Esophagus squamous epithelium (tissue), 5 donors: ENCODE measurements at regions not wholly inside any gene's neighbourhood (a gene's known extent, or its start where the extent isn't known, plus 50 kb on each side); places are given as distances from the start of the nearest gene placed in this dataset.

Experiments used
- DNase-seq: peaks from one replicate; lab custom pipeline; 2025; lab: John Stamatoyannopoulos, UW
- H3K27ac ChIP-seq, 4 donors: fragments of 200-600 bp; sonication (generic); one replicate each; pipeline ENCODE4 v1.5.1; 2016 to 2019; ENCODE audit warnings: mild to moderate bottlenecking in 1 of 4
- H3K27me3 ChIP-seq, 4 donors: fragments of 200-600 bp; sonication (generic); 1 replicate in 3 of 4; 2 replicates in 1 of 4; pipeline versions ENCODE4 v1.5.1 to v1.6.0; 2017 to 2021; ENCODE audit warnings: antibody characterized with exemption in 1 of 4
- H3K36me3 ChIP-seq, 3 donors: fragments of 200-600 bp; sonication (generic); one replicate each; pipeline ENCODE4 v1.5.1; 2016 to 2019
- H3K4me1 ChIP-seq, 3 donors: fragments of 200-600 bp; sonication (generic); one replicate each; pipeline ENCODE4 v1.5.1; 2017 to 2019
- H3K4me3 ChIP-seq, 4 donors: fragments of 200-600 bp; sonication (generic); 1 replicate in 3 of 4; 2 replicates in 1 of 4; pipeline ENCODE4 v1.5.1; 2016 to 2019; ENCODE audit warnings: mild to moderate bottlenecking in 2 of 4, moderate library complexity in 1 of 4
- H3K9me3 ChIP-seq, 3 donors: fragments of 200-600 bp; sonication (generic); one replicate each; pipeline ENCODE4 v1.5.1; 2016 to 2019
- POLR2A ChIP-seq, 4 donors: fragments of 450-650 bp; IDR thresholded peaks; one replicate each; pipeline ENCODE4 v1.6.1; 2017; ENCODE audit warnings: antibody characterized with exemption in 4 of 4, mild to moderate bottlenecking in 4 of 4, moderate library complexity in 3 of 4
- WGBS, 2 donors: methylation state at CpG; one replicate each; pipeline ENCODE4 v1.1.5; 2018; 5-methylcytosine and 5-hydroxymethylcytosine counted together
- intact Hi-C: fragments of 100-400 bp; cut with DNase I; formaldehyde crosslinking; loops from one replicate; pipeline ENCODE4 v1.15.0; 2022
- TF ChIP-seq, protein P1 (sequence below), 6 experiments: fragments of 450-650 bp in 4 of 6; fragments of 200-600 bp in 2 of 6; sonication (generic) in 2 of 6; IDR thresholded peaks; one replicate each; pipeline ENCODE4 v1.5.1; 2016 to 2019; ENCODE audit warnings: antibody characterized with exemption in 6 of 6, mild to moderate bottlenecking in 4 of 6, moderate library complexity in 4 of 6
- donor health status: DM: yes; HTN: yes; CAD: no.

DNA sequence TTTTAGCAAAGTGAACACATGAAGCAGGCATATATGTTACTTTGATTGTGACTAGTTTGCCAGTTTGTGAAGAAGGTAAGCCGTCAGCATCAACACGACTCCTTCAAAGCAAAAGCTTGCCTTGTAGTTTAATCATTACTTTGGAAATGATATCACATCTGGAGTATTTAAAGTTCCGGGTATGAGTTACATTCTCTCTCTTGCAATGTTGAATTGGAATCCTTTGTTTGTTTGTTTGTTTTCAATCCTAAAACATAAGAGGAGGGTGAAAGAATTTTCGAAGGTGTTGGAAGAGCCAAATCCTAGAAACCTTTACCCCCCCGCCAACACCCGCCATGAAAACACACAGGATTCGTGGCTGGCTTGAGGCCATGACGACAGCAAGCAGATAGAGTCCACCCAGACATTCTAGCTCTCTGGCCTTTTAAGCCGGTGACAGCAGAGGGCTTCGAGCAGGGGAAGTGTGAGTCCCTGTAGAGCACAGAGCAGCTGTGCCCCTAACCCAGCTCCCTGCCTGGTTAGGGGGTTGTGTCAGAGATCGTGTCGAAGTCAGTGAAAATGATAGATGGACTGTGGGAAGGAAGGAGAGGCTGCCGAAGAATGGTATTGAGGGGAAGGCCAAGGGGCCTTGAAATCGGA, 103.8 kb upstream of the SMIM21 start:
- Histone ChIP-seq H3K27me3 (no peaks in the 10 kb centered on the region), H3K4me1 (no peaks in the 10 kb centered on the region), H3K36me3 (no peaks in the 10 kb centered on the region), H3K4me3 (no peak overlapping the region), H3K27ac (no peak overlapping the region), H3K9me3 (no peaks in the 10 kb centered on the region)
- 71 to 77% methylated on average over 9 to 14 of the region's 14 CpGs for WGBS, 2 donors
- no peak for TF ChIP-seq POLR2A (IDR thresholded peaks at IDR 0.05)
- TF ChIP-seq, protein P1, sequence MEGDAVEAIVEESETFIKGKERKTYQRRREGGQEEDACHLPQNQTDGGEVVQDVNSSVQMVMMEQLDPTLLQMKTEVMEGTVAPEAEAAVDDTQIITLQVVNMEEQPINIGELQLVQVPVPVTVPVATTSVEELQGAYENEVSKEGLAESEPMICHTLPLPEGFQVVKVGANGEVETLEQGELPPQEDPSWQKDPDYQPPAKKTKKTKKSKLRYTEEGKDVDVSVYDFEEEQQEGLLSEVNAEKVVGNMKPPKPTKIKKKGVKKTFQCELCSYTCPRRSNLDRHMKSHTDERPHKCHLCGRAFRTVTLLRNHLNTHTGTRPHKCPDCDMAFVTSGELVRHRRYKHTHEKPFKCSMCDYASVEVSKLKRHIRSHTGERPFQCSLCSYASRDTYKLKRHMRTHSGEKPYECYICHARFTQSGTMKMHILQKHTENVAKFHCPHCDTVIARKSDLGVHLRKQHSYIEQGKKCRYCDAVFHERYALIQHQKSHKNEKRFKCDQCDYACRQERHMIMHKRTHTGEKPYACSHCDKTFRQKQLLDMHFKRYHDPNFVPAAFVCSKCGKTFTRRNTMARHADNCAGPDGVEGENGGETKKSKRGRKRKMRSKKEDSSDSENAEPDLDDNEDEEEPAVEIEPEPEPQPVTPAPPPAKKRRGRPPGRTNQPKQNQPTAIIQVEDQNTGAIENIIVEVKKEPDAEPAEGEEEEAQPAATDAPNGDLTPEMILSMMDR (IDR thresholded peaks at IDR 0.05), result no peak
- DNase-seq, result no peak
- intact Hi-C loops, result no loop called here

DNA sequence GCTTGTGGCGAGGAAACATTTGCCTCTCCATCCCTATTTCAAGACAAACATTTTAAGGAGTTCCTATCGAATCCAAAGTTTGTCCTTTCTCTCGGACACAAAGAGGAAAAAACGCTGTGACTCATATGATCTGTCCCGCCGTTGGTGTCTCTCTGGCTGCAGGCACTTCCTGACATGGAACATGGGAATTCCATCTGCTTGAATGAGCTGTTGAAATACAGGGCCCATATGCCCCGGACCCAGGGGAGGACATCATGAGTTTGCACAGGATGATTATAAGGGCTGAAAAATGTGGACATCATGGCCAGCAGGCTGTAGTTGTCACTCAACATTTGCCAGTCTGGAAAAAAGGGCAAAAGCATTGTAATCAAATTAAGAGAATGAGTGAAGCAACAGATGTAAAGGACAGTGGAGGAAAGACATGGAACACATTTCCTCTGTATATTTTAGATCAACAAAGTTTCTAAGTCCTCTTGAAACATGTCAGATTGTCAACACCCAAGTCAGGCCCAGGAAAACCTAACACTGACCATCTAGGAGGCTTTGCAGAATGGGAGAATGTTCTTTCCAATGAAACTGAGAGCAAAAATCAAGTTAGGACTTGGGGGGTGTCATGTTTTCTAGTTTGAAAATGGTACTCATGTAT, 103.2 kb upstream of the SMIM21 start:
- TF ChIP-seq POLR2A (IDR thresholded peaks at IDR 0.05), result no peak
- TF ChIP-seq, protein P1 (IDR thresholded peaks at IDR 0.05), result no peak
- Histone ChIP-seq H3K9me3 (no peaks in the 10 kb centered on the region), H3K4me3 (no peak overlapping the region), H3K4me1 (no peaks in the 10 kb centered on the region), H3K27me3 (no peaks in the 10 kb centered on the region), H3K36me3 (no peaks in the 10 kb centered on the region), H3K27ac (no peak overlapping the region)
- no peak for DNase-seq
- 64 to 74% methylated on average over 6 to 7 of the region's 7 CpGs for WGBS, 2 donors
- intact Hi-C loops, result no loop called here

DNA sequence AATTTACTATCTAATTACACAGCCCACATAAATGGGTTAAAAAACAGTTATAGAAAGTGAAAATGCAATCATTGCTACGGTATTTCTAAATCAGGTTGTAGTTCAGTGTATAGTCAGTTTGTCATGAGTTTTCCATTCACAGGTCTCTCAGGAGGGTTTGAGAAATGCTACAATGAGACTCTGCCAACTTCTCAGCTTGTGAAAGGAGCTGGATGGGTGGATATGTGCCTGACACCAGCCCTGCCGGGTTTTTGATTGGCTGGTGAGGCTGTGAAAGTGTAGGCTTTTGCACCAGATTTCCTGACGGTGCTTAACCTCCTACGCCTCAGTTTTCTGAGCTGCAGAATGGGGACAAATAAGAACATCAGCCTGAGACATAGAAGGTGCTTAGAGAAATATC, 102.6 kb upstream of the SMIM21 start:
- TF ChIP-seq, protein P1 (IDR thresholded peaks at IDR 0.05), result no peak
- no peak for TF ChIP-seq POLR2A (IDR thresholded peaks at IDR 0.05)
- no peak overlapping the region for H3K4me3 ChIP-seq
- H3K4me1 ChIP-seq, result no peaks in the 10 kb centered on the region
- H3K36me3 ChIP-seq, result no peaks in the 10 kb centered on the region
- WGBS, 2 donors, result 63 to 66% methylated on average over 4 of the region's 4 CpGs
- no peak for DNase-seq
- H3K27me3 ChIP-seq, result no peaks in the 10 kb centered on the region
- H3K27ac ChIP-seq, result no peak overlapping the region
- no peaks in the 10 kb centered on the region for H3K9me3 ChIP-seq
- intact Hi-C loops, result no loop called here

DNA sequence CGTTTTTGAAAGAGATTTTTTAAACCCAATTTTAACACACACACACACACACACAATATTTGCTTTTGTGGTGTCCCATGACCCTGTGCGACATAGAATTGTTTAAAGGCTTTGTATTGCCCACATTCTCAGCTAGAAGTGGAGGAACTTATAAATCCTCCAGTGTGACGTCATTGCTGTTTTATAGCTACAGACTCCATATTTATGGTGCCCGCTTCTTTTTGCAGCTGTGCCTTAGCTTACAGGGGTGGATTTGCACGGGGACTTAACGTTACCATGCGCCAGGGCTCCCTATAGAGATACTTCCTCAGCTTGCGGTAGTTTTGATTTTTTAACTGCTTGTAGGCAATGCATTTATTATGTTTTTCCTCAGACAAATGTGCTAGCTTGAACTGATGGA, 101.9 kb upstream of the SMIM21 start:
- H3K27ac ChIP-seq, result no peak overlapping the region
- no peak overlapping the region for H3K4me3 ChIP-seq
- no peaks in the 10 kb centered on the region for H3K36me3 ChIP-seq
- 79 to 81% methylated on average over 8 of the region's 8 CpGs for WGBS, 2 donors
- H3K9me3 ChIP-seq, result no peaks in the 10 kb centered on the region
- H3K4me1 ChIP-seq, result no peaks in the 10 kb centered on the region
- TF ChIP-seq POLR2A (IDR thresholded peaks at IDR 0.05), result no peak
- TF ChIP-seq, protein P1 (IDR thresholded peaks at IDR 0.05), result no peak
- H3K27me3 ChIP-seq, result no peaks in the 10 kb centered on the region
- no peak for DNase-seq
- intact Hi-C loops, result no loop called here

DNA sequence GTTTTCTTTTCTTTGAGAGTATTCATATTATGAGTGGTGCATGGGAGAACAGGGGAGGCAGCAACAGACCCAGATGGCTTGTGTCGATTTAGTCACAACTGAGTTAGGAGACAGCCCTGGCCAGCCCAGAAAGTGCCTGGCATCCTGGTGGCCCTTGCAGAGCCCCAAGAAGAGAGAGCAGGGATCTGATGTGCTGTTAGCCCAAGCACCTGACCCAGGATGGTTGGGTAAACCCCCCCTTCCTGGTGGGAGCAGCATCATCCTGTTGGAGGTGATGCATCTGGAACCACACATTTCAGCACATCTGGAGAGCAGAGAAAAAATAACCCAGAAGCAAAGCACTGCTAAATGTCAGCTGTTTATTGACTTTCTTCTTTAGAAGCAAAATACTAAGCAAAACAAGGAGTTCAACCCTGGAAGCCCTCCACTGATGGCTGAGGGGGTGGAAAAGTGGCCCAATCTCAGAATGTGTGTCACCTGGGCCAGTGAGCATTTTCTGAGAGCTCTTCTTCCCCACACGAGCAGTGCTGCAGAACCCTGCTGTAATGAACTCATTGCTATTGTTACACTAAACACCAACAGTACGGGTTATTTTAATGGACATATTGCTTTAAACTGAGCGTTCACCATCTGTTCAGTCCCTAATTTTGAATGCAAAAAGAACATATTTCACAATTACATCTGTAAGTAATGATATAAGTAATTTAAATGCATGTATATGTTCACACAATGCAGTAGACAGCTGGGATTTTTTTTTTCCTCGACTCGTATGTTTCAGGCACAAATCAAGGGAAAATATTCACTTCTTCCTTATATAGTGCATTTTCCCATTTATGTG, 100.6 kb upstream of the SMIM21 start:
- no peak for DNase-seq

More for the DNA sequence above, 100.6 kb upstream of the SMIM21 start:
- Histone ChIP-seq H3K9me3 (no peaks in the 10 kb centered on the region), H3K27me3 (no peaks in the 10 kb centered on the region), H3K36me3 (no peaks in the 10 kb centered on the region), H3K4me1 (no peaks in the 10 kb centered on the region), H3K27ac (no peak overlapping the region), H3K4me3 (no peak overlapping the region)
- no peak for TF ChIP-seq POLR2A (IDR thresholded peaks at IDR 0.05)
- TF ChIP-seq, protein P1 (IDR thresholded peaks at IDR 0.05), result no peak
- 75 to 89% methylated on average over 5 to 6 of the region's 6 CpGs for WGBS, 2 donors
- intact Hi-C loops, result no loop called here
